COLO668 (cell line): ENCODE measurements at regions not wholly inside any gene's neighbourhood (a gene's known extent, or its start where the extent isn't known, plus 50 kb on each side); places are given as distances from the start of the nearest gene placed in this dataset.

Experiments
- DNase-seq: peaks from one replicate; lab custom pipeline; 2025; ENCODE audit not compliant: unreplicated experiment; lab: John Stamatoyannopoulos, UW

DNA sequence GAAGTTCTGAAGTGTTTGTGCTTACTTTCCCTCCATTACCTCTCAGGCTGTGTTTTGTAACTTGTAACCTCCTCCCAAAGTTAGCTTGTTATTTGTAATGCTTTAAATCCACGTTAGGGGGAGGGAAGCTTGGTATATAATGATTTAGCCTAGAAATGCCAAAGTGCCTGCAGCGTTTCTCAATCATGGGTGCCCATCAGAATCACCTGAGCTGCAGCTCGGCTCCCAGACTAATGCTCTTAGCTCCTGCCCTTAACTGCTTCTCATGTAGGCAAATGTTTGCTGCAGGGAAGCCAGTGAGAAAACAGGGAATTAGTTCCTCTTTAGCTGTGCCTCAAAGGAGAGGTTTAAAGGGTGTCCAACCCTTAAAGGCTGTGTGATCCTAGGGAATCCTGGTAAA lies 219.2 kb upstream of the NAALADL2 start:
- DNase-seq, result no peak

DNA sequence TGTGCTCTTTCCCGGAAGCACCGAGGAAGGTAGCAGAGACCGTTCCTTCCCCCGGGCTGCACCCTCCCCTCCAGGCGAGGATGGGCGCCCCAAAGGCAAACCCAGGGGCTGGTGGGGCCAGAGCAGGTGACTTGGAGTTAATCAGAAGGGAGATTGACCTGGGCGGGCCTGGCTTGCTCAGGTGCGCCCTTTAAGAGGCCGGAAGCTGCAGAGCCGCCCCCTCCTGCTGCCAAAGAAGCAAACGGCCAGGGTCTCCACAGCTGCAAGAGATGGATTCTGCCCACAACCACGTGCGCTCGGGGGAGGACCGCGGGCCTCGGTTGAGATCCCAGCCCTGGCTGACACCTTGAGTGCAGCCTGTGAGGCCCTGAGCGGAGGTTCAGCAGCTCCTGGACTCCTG lies 218.2 kb upstream of the NAALADL2 start:
- DNase-seq, result no peak

- DNase-seq, result no peak
Observed at GRCh38 chr3:174644287-174644686, 214.8 kb upstream of the NAALADL2 start.

DNA sequence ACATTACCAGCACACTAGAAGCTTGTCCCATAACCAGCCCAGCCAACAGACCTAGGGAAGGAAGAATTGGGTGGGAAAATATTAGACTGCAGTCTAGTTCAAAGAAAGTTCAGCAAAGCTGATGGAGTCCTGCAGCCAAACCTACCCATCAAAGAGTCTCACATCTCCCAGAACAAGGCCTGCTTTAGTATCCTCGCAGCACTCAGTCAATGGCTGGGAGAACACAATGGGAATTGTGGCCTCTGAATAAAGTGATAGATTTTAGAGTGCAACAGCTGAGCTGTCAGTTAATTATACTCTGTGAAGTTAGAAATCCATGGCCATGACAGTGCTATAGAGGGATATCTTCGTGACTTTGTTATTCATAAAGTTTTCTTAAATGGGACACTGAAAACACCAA lies 207.2 kb upstream of the NAALADL2 start:
- DNase-seq, result no peak

GRCh38 chr3:174659511-174659910 lies 199.6 kb upstream of the NAALADL2 start:
- no peak for DNase-seq

GRCh38 chr3:174662653-174663052 lies 196.5 kb upstream of the NAALADL2 start:
- DNase-seq, result no peak

DNA sequence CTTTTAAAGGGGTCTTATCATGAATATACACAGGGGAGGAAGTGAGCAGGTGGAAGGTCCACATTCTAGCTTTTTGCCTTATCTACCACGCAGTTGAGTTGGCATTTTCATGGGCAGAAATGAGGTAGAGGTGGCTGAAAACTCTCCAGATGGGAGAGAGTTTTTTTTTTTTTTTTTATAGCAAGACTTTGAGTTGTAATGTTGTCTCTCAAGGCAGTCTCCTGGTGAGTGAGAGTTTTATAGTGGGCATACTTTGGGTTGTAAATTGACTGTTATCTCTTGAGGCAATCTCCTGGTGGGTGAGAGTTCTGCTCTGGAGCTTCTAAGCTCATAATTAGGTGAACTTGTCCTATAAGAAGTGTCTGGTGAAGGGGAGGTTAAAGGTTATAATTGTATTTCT lies 191.7 kb upstream of the NAALADL2 start:
- no peak for DNase-seq

DNA sequence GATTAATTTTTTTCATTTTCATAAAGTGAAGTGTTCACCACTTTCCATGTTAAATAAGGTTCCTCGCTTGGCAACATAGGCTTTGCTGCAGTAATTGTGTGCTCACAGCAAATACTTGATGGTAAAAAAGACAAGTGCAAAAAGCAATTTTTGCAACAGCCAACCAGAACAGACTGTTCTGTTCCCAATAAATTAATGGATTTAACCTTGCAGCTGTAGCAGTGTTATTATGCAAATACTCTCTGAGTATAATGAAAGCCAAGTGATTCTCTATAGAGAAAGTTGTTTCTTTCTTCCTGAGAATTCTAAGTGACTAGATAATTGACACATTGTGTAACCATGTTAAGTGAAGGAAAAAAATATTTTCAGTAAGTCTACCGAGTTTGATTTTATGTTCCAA lies 183.7 kb upstream of the NAALADL2 start:
- DNase-seq, result no peak

- DNase-seq, result no peak
Observed at GRCh38 chr3:174681784-174682183, 177.3 kb upstream of the NAALADL2 start.

- DNase-seq, result no peak
Observed at GRCh38 chr3:174685796-174686195, 173.3 kb upstream of the NAALADL2 start.

GRCh38 chr3:174697310-174697709 lies 161.8 kb upstream of the NAALADL2 start:
- DNase-seq, result no peak

GRCh38 chr3:174700736-174701135 lies 158.4 kb upstream of the NAALADL2 start:
- DNase-seq, result no peak

GRCh38 chr3:174710612-174711011 lies 148.5 kb upstream of the NAALADL2 start:
- DNase-seq, result no peak

DNA sequence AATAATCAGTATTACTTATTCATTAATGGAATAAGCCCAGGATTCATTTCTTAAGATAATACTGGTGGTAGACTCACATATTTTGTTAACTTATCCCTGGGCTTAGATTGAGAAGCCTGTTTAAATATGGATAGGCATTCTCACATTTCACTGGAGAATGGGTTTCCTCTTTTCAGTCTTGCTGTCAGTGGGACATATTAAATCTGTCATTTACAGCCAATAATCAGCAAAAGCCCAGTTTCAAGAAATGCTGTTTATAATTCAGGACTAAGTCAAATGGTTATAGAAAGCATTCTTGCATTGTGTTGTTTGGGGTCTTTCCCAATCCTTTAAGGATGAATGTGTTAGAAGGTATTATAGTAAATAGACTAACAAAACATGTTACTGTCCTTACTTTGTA lies 143.7 kb upstream of the NAALADL2 start:
- DNase-seq, result no peak

DNA sequence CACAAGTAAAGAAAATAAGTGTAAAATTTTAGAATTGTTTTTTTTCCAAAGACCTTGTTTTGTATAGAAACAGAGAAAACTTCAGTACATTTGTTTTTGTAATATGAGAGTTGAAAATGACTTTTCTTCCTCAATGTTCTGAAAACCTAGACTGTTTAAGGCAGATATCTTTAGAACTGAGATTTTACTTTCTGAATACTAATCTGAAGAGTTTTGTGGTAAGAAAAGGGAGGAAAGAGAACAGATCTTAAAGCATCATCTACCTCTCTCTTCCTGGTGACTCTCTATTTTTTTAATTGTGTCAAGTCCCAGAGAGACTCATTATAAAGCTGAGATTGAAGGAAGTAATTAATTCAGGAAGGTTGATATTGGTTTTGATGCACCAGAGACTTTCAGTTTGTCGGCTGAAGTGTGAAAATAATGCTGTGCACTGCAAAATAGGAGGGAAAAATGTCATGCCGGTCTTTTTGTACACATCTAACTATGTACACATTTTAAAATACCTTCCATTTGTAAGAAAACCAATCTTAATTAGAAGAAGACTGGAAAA lies 142.1 kb upstream of the NAALADL2 start:
- DNase-seq, result no peak

GRCh38 chr3:174720717-174721116 lies 138.4 kb upstream of the NAALADL2 start:
- no peak for DNase-seq

GRCh38 chr3:174725303-174725702 lies 133.8 kb upstream of the NAALADL2 start:
- no peak for DNase-seq

DNA sequence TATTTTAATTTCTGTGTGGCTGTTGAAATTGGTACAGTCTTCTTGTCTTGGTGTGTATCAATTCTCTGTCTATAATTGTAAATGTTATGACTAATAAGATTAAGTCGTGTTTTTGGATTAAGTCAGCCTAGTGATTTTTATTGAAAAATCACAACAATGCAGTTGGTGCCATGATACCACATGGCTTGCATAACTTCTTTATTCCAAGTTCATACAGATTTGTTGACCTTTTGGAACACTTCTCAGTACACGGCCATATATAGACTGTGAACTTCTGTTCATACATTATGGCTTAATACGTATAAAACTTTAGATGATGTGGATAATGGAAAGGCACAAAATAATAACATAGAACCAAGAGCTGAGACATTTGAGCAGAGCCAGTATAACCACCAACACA lies 121.2 kb upstream of the NAALADL2 start:
- no peak for DNase-seq

GRCh38 chr3:174749143-174749542 lies 110.0 kb upstream of the NAALADL2 start:
- DNase-seq, result no peak

- no peak for DNase-seq
Observed at GRCh38 chr3:174755833-174756829, 103.0 kb upstream of the NAALADL2 start.

DNA sequence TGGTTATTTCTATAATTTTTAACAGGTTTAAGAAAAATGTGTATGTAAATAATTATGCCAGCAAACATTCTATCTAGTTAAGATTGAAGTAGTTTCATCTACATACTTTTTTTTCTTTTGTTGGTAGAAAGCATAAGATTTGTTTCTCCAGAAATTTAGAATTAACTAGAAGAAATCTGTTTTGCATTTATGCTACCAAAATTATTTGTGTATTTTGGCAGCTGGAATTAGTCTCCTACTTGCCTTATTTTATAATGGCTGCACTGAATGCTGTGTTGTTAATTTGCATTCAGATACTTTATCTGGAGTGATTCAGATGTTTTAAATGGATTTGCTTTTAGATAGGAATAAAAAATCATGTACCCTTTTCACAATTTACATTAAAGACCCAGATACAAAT lies 100.2 kb upstream of the NAALADL2 start:
- DNase-seq, result no peak

DNA sequence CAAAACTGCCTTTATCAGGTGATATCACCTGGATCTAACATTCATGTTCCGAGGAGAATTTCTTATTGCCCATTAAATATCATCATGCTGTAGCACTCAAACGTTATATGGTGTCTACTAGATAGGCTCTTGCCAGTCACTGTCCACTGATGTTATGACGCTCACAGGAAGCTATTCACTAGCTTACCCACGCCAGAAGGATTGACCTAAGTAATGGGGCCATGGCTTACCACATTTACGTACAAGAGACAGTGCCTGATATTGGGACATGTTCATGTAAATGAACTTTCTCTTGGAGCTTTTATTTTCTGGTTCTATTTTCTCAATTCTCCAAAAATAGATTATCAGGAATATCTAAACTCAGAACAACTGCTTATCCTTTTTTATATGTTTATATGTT lies 91.7 kb upstream of the NAALADL2 start:
- DNase-seq, result no peak
